GM12878 (cell line): ENCODE measurements at regions not wholly inside any gene's neighbourhood (a gene's known extent, or its start where the extent isn't known, plus 50 kb on each side); places are given as distances from the start of the nearest gene placed in this dataset.
"Not testable (repeated sequence)": the region's sequence is repeated elsewhere in the genome, so short reads cannot be mapped to it uniquely, and the experiment has no call there.

Experiments used
- ATAC-seq: fragments of 200-7000 bp; cut with Tn5 transposase; 3 replicates; pipeline ENCODE4 v1.9.1; 2020; ENCODE audit warnings: mild to moderate bottlenecking, moderate library complexity
- BruUV-seq: library from RNA; stranded (reverse); fragments of 400-500 nt; replicated peaks from 2 replicates; lab custom pipeline; 2021; lab: Mats Ljungman, UMichigan
- CTCF ChIA-PET: fragments of 300-600 bp; sonication (Branson Sonifier 250); formaldehyde crosslinking; extraction: SDS; loops from one replicate; lab custom pipeline; 2021; ENCODE audit warnings: inconsistent platforms; lab: Yijun Ruan, JAX
- POLR2A ChIA-PET: fragments of 350-600 bp; formaldehyde crosslinking; extraction: SDS; loops from one replicate; lab custom pipeline; 2021; ENCODE audit warnings: inconsistent platforms; lab: Charles Lee
- RAD21 ChIA-PET: fragments of 300-600 bp; sonication (Branson Sonifier 250); formaldehyde crosslinking; loops from one replicate; lab custom pipeline; 2023; ENCODE audit warnings: antibody characterized with exemption; ENCODE audit not compliant: unreplicated experiment; lab: Charles Lee
- SMC1A ChIA-PET: fragments of 300-600 bp; sonication (Branson Sonifier 250); formaldehyde crosslinking; loops from one replicate; lab custom pipeline; 2023; ENCODE audit not compliant: unreplicated experiment, uncharacterized antibody; lab: Charles Lee
- DNase-seq: peaks from one replicate; pipeline ENCODE4 v3.0.0-alpha.2; 2011; ENCODE audit warnings: low read depth, low spot score
- FAIRE-seq: peaks from 3 replicates; lab custom pipeline; 2011; peaks lifted over from hg19 to GRCh38; lab: Jason Lieb, UNC
- H2AFZ ChIP-seq: 2 replicates; pipeline ENCODE4 v1.6.0; 2011; ENCODE audit warnings: low read depth, low read length, control low read depth; ENCODE audit not compliant: control insufficient read depth
- H3K27ac ChIP-seq: 2 replicates; pipeline ENCODE4 v1.5.1; 2011; ENCODE audit warnings: control low read depth; ENCODE audit not compliant: control insufficient read depth, insufficient read depth
- H3K27me3 ChIP-seq, 2 experiments: replicated peaks in 1 of 2; 2 replicates each; pipeline versions ENCODE4 v1.6.0 to v1.6.1; 2011; ENCODE audit warnings: low read length in 1 of 2; ENCODE audit not compliant: control insufficient read depth in 2 of 2, insufficient read depth in 2 of 2
- H3K36me3 ChIP-seq, 2 experiments: 2 replicates each; pipeline ENCODE4 v1.5.1; 2011; ENCODE audit warnings: low read length in 1 of 2; ENCODE audit not compliant: control insufficient read depth in 2 of 2, insufficient read depth in 2 of 2
- H3K4me1 ChIP-seq: 2 replicates; pipeline ENCODE4 v1.6.1; 2011; ENCODE audit warnings: mild to moderate bottlenecking, low read length, moderate library complexity, mixed read lengths; ENCODE audit not compliant: control insufficient read depth, insufficient read depth
- H3K4me2 ChIP-seq: 2 replicates; pipeline ENCODE4 v1.6.0; 2011; ENCODE audit warnings: control low read depth; ENCODE audit not compliant: control insufficient read depth, insufficient read depth
- H3K4me3 ChIP-seq: fragments of 200-600 bp; sonication (generic); 2 replicates; pipeline ENCODE4 v1.5.1; 2016
- H3K79me2 ChIP-seq: 2 replicates; pipeline ENCODE4 v1.6.0; 2011; ENCODE audit warnings: low read length; ENCODE audit not compliant: control insufficient read depth, insufficient read depth
- H3K9ac ChIP-seq: 2 replicates; pipeline ENCODE4 v1.8.0; 2011; ENCODE audit warnings: low read length, control low read depth, mixed read lengths; ENCODE audit not compliant: control insufficient read depth, insufficient read depth
- H3K9me3 ChIP-seq: replicated peaks from 3 replicates; pipeline ENCODE4 v1.5.1; 2011; ENCODE audit warnings: mild to moderate bottlenecking, low read length; ENCODE audit not compliant: control insufficient read depth, insufficient read depth
- H4K20me1 ChIP-seq: 2 replicates; pipeline ENCODE4 v1.6.0; 2011; ENCODE audit not compliant: control insufficient read depth, insufficient read depth
- CHD2 ChIP-seq: IDR thresholded peaks from 2 replicates; pipeline ENCODE4 v1.6.1; 2011; ENCODE audit warnings: low read depth, low read length, improper control_type of control experiment, borderline replicate concordance
- MEF2A ChIP-seq: IDR thresholded peaks from 2 replicates; pipeline ENCODE4 v1.6.1; 2011; ENCODE audit warnings: low read depth, mild to moderate bottlenecking, low read length, moderate library complexity; ENCODE audit not compliant: insufficient read depth
- STAT1 ChIP-seq: fragments of 450-650 bp; conservative IDR thresholded peaks from 2 replicates; pipeline ENCODE4 v1.6.1; 2014; ENCODE audit warnings: antibody characterized with exemption, mild to moderate bottlenecking
- YY1 ChIP-seq: IDR thresholded peaks from 2 replicates; pipeline ENCODE4 v1.6.1; 2011; ENCODE audit warnings: low read depth, mild to moderate bottlenecking, low read length
- ZZZ3 ChIP-seq: IDR thresholded peaks from 2 replicates; pipeline ENCODE4 v1.6.1; 2011; ENCODE audit warnings: low read depth; ENCODE audit not compliant: control insufficient read depth, insufficient read length
- WGBS: methylation state at CpG from one replicate; pipeline ENCODE4 v1.1.6; 2016; ENCODE audit warnings: low lambda C conversion rate; ENCODE audit not compliant: insufficient replicate concordance, insufficient coverage; ENCODE audit errors: missing lambda C conversion rate; 5-methylcytosine and 5-hydroxymethylcytosine counted together
- in situ Hi-C: fragments of 300-500 bp; cut with MboI; formaldehyde crosslinking; loops from 9 replicates; pipeline ENCODE4 v1.14.3; 2018; ENCODE audit warnings: mixed read lengths
- intact Hi-C: fragments of 100-400 bp; cut with micrococcal nuclease; formaldehyde crosslinking; loops from one replicate; pipeline ENCODE4 v1.14.2; 2022; ENCODE audit not compliant: unreplicated experiment
- TF ChIP-seq, protein P1 (sequence below): fragments of 450-650 bp; formaldehyde crosslinking; IDR thresholded peaks from 2 replicates; pipeline ENCODE4 v1.5.0; 2022; ENCODE audit warnings: mild to moderate bottlenecking, missing genetic modification characterization

DNA sequence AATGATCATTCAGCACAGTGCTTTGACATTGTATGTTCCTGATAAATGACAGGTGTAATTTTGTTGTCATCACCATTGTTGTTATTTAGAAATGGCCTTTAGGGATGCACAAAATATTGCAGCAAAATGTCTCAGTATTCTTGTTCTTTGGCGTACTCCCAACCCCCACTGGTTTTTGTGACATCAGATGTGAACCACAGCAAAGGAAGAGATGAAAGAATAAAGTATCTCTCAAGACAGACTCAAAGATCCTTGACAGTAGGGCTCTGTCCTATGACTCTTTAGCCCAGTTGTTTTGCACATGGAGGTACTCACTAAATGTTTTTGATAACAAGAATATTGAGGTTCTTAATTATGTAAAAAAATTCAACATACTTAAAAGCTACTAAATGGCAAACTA, 59.5 kb upstream of the HMGB1 start:
- SMC1A ChIA-PET, H3K4me2 ChIP-seq: not testable (repeated sequence)

DNA sequence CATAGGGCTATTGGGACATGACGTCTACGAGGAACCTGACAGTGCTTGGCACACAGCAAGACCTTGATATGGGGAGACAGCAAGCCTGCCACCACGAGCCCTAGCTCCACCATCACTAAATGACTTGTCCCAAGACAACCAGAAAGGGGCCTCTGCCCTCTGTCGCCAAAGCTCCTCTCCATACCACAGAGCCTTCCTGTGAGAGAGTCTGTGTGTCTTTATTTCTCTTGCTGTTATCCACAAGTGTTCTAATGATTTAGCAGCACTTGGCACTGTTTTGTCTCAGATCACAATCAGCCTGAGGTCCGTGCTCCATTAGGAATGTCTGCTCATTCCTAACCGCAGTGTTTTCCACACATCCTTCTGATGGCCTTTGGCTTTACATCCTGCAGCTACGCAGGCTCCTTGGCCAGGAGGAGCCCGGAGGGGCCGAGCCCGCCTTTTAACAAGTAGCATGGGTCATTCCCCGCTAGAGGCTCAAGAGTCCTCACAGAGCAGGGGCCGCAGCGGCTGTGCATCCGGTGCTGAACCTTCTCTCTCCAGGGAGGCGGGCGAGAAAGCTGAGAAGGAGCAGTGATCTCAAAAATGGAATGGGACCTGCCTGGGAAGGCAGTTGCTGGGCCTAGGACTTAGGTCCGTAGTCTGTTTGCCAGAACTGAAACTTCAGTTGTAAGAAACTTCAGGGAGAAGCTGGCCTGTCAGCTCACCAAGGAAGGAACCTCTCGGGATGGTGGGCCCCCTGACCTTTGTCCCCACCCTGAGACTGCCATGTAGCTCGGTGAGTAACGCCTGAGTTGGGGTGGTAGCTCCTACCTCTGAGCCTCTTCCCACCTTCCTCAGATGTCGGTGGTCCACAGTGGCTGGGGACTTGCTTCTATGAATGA, 61.1 kb upstream of the HMGB1 start:
- DNase-seq (no peak), ATAC-seq (no peak), FAIRE-seq (no peak)
- H4K20me1 ChIP-seq = no peaks in the 10 kb centered on the region
- H3K79me2 ChIP-seq = no peaks in the 10 kb centered on the region
- in situ Hi-C loops = no loop called here
- ChIA-PET RAD21 (no interaction called here), SMC1A (no interaction called here), CTCF (interaction anchor here (0.8 kb wide), 1 partner anchor 9 kb away, joined by 3 read pairs; no protein-coding TSS in a partner anchor), POLR2A (no interaction called here)
- BruUV-seq = no TSS peak
- intact Hi-C loops = no loop called here
- no peak overlapping the region for H3K4me2 ChIP-seq
- no peaks in the 10 kb centered on the region for H3K9me3 ChIP-seq
- no peak for TF ChIP-seq ZZZ3
- TF ChIP-seq, protein P1, sequence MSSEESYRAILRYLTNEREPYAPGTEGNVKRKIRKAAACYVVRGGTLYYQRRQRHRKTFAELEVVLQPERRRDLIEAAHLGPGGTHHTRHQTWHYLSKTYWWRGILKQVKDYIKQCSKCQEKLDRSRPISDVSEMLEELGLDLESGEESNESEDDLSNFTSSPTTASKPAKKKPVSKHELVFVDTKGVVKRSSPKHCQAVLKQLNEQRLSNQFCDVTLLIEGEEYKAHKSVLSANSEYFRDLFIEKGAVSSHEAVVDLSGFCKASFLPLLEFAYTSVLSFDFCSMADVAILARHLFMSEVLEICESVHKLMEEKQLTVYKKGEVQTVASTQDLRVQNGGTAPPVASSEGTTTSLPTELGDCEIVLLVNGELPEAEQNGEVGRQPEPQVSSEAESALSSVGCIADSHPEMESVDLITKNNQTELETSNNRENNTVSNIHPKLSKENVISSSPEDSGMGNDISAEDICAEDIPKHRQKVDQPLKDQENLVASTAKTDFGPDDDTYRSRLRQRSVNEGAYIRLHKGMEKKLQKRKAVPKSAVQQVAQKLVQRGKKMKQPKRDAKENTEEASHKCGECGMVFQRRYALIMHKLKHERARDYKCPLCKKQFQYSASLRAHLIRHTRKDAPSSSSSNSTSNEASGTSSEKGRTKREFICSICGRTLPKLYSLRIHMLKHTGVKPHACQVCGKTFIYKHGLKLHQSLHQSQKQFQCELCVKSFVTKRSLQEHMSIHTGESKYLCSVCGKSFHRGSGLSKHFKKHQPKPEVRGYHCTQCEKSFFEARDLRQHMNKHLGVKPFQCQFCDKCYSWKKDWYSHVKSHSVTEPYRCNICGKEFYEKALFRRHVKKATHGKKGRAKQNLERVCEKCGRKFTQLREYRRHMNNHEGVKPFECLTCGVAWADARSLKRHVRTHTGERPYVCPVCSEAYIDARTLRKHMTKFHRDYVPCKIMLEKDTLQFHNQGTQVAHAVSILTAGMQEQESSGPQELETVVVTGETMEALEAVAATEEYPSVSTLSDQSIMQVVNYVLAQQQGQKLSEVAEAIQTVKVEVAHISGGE (CRISPR knock-in tag) = no peak
- TF ChIP-seq YY1 = no peak
- TF ChIP-seq CHD2 = no peak
- TF ChIP-seq STAT1 = no peak
- TF ChIP-seq MEF2A = no peak
- H2AFZ ChIP-seq = no peak overlapping the region
- no peak overlapping the region for H3K9ac ChIP-seq
- no peaks in the 10 kb centered on the region for H3K27me3 ChIP-seq
- peaks cover 5% of the 10 kb centered on the region for H3K4me1 ChIP-seq
- no peak overlapping the region for H3K4me3 ChIP-seq
- 74% methylated on average over 21 of the region's 21 CpGs for WGBS
- no peaks in the 10 kb centered on the region for H3K36me3 ChIP-seq
- H3K27ac ChIP-seq = no peak overlapping the region

More for the DNA sequence above, 59.5 kb upstream of the HMGB1 start:
- H2AFZ ChIP-seq, intact Hi-C loops, CTCF ChIA-PET, POLR2A ChIA-PET, H3K4me3 ChIP-seq, in situ Hi-C loops, H3K9ac ChIP-seq, ATAC-seq, H3K27ac ChIP-seq, H4K20me1 ChIP-seq, H3K79me2 ChIP-seq, H3K9me3 ChIP-seq, BruUV-seq, RAD21 ChIA-PET, H3K4me1 ChIP-seq, H3K27me3 ChIP-seq, H3K36me3 ChIP-seq, DNase-seq: not testable (repeated sequence)
- WGBS = 0% methylated on average over 1 of the region's 1 CpG
- FAIRE-seq = peak; percentile 13
